GM12878 (cell line): ENCODE measurements at regions not wholly inside any gene's neighbourhood (a gene's known extent, or its start where the extent isn't known, plus 50 kb on each side); places are given as distances from the start of the nearest gene placed in this dataset.

ENCODE experiments used
- ATAC-seq: fragments of 200-7000 bp; cut with Tn5 transposase; 3 replicates; pipeline ENCODE4 v1.9.1; 2020; ENCODE audit warnings: mild to moderate bottlenecking, moderate library complexity
- BruUV-seq: library from RNA; stranded (reverse); fragments of 400-500 nt; replicated peaks from 2 replicates; lab custom pipeline; 2021; lab: Mats Ljungman, UMichigan
- CTCF ChIA-PET: fragments of 300-600 bp; sonication (Branson Sonifier 250); formaldehyde crosslinking; extraction: SDS; loops from one replicate; lab custom pipeline; 2021; ENCODE audit warnings: inconsistent platforms; lab: Yijun Ruan, JAX
- POLR2A ChIA-PET: fragments of 350-600 bp; formaldehyde crosslinking; extraction: SDS; loops from one replicate; lab custom pipeline; 2021; ENCODE audit warnings: inconsistent platforms; lab: Charles Lee
- RAD21 ChIA-PET: fragments of 300-600 bp; sonication (Branson Sonifier 250); formaldehyde crosslinking; loops from one replicate; lab custom pipeline; 2023; ENCODE audit warnings: antibody characterized with exemption; ENCODE audit not compliant: unreplicated experiment; lab: Charles Lee
- SMC1A ChIA-PET: fragments of 300-600 bp; sonication (Branson Sonifier 250); formaldehyde crosslinking; loops from one replicate; lab custom pipeline; 2023; ENCODE audit not compliant: unreplicated experiment, uncharacterized antibody; lab: Charles Lee
- DNase-seq: peaks from one replicate; pipeline ENCODE4 v3.0.0-alpha.2; 2011; ENCODE audit warnings: low read depth, low spot score
- FAIRE-seq: peaks from 3 replicates; lab custom pipeline; 2011; peaks lifted over from hg19 to GRCh38; lab: Jason Lieb, UNC
- H2AFZ ChIP-seq: 2 replicates; pipeline ENCODE4 v1.6.0; 2011; ENCODE audit warnings: low read depth, low read length, control low read depth; ENCODE audit not compliant: control insufficient read depth
- H3K27ac ChIP-seq: 2 replicates; pipeline ENCODE4 v1.5.1; 2011; ENCODE audit warnings: control low read depth; ENCODE audit not compliant: control insufficient read depth, insufficient read depth
- H3K27me3 ChIP-seq, 2 experiments: replicated peaks in 1 of 2; 2 replicates each; pipeline versions ENCODE4 v1.6.0 to v1.6.1; 2011; ENCODE audit warnings: low read length in 1 of 2; ENCODE audit not compliant: control insufficient read depth in 2 of 2, insufficient read depth in 2 of 2
- H3K36me3 ChIP-seq, 2 experiments: 2 replicates each; pipeline ENCODE4 v1.5.1; 2011; ENCODE audit warnings: low read length in 1 of 2; ENCODE audit not compliant: control insufficient read depth in 2 of 2, insufficient read depth in 2 of 2
- H3K4me1 ChIP-seq: 2 replicates; pipeline ENCODE4 v1.6.1; 2011; ENCODE audit warnings: mild to moderate bottlenecking, low read length, moderate library complexity, mixed read lengths; ENCODE audit not compliant: control insufficient read depth, insufficient read depth
- H3K4me2 ChIP-seq: 2 replicates; pipeline ENCODE4 v1.6.0; 2011; ENCODE audit warnings: control low read depth; ENCODE audit not compliant: control insufficient read depth, insufficient read depth
- H3K4me3 ChIP-seq: fragments of 200-600 bp; sonication (generic); 2 replicates; pipeline ENCODE4 v1.5.1; 2016
- H3K79me2 ChIP-seq: 2 replicates; pipeline ENCODE4 v1.6.0; 2011; ENCODE audit warnings: low read length; ENCODE audit not compliant: control insufficient read depth, insufficient read depth
- H3K9ac ChIP-seq: 2 replicates; pipeline ENCODE4 v1.8.0; 2011; ENCODE audit warnings: low read length, control low read depth, mixed read lengths; ENCODE audit not compliant: control insufficient read depth, insufficient read depth
- H3K9me3 ChIP-seq: replicated peaks from 3 replicates; pipeline ENCODE4 v1.5.1; 2011; ENCODE audit warnings: mild to moderate bottlenecking, low read length; ENCODE audit not compliant: control insufficient read depth, insufficient read depth
- H4K20me1 ChIP-seq: 2 replicates; pipeline ENCODE4 v1.6.0; 2011; ENCODE audit not compliant: control insufficient read depth, insufficient read depth
- BCL11A ChIP-seq: IDR thresholded peaks from 2 replicates; pipeline ENCODE4 v1.6.1; 2011; ENCODE audit warnings: low read depth, low read length
- NFYB ChIP-seq: IDR thresholded peaks from 2 replicates; pipeline ENCODE4 v1.6.1; 2011; ENCODE audit warnings: low read depth, mild to moderate bottlenecking, low read length, improper control_type of control experiment, moderate library complexity; ENCODE audit not compliant: insufficient read depth
- PKNOX1 ChIP-seq: fragments of 450-650 bp; IDR thresholded peaks from 2 replicates; pipeline ENCODE4 v1.6.1; 2016; ENCODE audit warnings: mild to moderate bottlenecking
- POLR2AphosphoS2 ChIP-seq: IDR thresholded peaks from 2 replicates; pipeline ENCODE4 v1.6.1; 2011; ENCODE audit warnings: low read depth, mild to moderate bottlenecking, low read length, improper control_type of control experiment, moderate library complexity
- PRDM15 ChIP-seq: fragments of 450-650 bp; formaldehyde crosslinking; IDR thresholded peaks from 2 replicates; pipeline ENCODE4 v1.4.0; 2020; ENCODE audit warnings: mild to moderate bottlenecking, moderate library complexity
- TCF12 ChIP-seq: IDR thresholded peaks from 2 replicates; pipeline ENCODE4 v1.6.1; 2011; ENCODE audit warnings: low read depth, mild to moderate bottlenecking, low read length
- ZBED1 ChIP-seq: IDR thresholded peaks from 2 replicates; pipeline ENCODE4 v1.6.1; 2016; ENCODE audit warnings: borderline replicate concordance
- ZBTB40 ChIP-seq: fragments of 450-650 bp; IDR thresholded peaks from 2 replicates; pipeline ENCODE4 v1.6.1; 2016; ENCODE audit warnings: mild to moderate bottlenecking, moderate library complexity, borderline replicate concordance
- ZNF24 ChIP-seq: fragments of 450-650 bp; IDR thresholded peaks from 2 replicates; pipeline ENCODE4 v1.6.1; 2017; ENCODE audit warnings: antibody characterized with exemption, mild to moderate bottlenecking
- in situ Hi-C: fragments of 300-500 bp; cut with MboI; formaldehyde crosslinking; loops from 9 replicates; pipeline ENCODE4 v1.14.3; 2018; ENCODE audit warnings: mixed read lengths
- intact Hi-C: fragments of 100-400 bp; cut with micrococcal nuclease; formaldehyde crosslinking; loops from one replicate; pipeline ENCODE4 v1.14.2; 2022; ENCODE audit not compliant: unreplicated experiment

- Histone ChIP-seq H3K79me2 (no peaks in the 10 kb centered on the region), H3K27ac (no peak overlapping the region), H4K20me1 (no peaks in the 10 kb centered on the region), H3K9me3 (no peaks in the 10 kb centered on the region), H3K4me3 (no peak overlapping the region), H3K27me3 (no peaks in the 10 kb centered on the region), H2AFZ (no peak overlapping the region), H3K36me3 (no peaks in the 10 kb centered on the region), H3K4me2 (no peak overlapping the region), H3K9ac (no peak overlapping the region), H3K4me1 (no peaks in the 10 kb centered on the region)
- POLR2A ChIA-PET = no interaction called here
- no peak for ATAC-seq
- DNase-seq = no peak
- SMC1A ChIA-PET = interaction anchor here (3.0 kb wide), 1 partner anchor 10 kb away, joined by 8 read pairs; no protein-coding TSS in a partner anchor
- BruUV-seq = no TSS peak
- CTCF ChIA-PET = no interaction called here
- intact Hi-C loops = no loop called here
- no peak for FAIRE-seq
- RAD21 ChIA-PET = no interaction called here
- in situ Hi-C loops = no loop called here
- TF ChIP-seq TCF12 = no peak
- no peak for TF ChIP-seq POLR2AphosphoS2
- TF ChIP-seq ZBED1 = no peak
- no peak for TF ChIP-seq PRDM15
- TF ChIP-seq NFYB = no peak
- no peak for TF ChIP-seq ZNF24
- TF ChIP-seq ZBTB40 = no peak
- no peak for TF ChIP-seq PKNOX1
- TF ChIP-seq BCL11A = no peak
Observed at GRCh38 chr2:155645791-155646190, 686.7 kb downstream of the NR4A2 start.
